ENCODE measurements at regions not wholly inside any gene's neighbourhood (a gene's known extent, or its start where the extent isn't known, plus 50 kb on each side); places are given as distances from the start of the nearest gene placed in this dataset.

GRCh38 chr20:7770578-7770977 lies 169.7 kb downstream of the HAO1 start:
- Histone ChIP-seq H3K4me1 (peaks cover 0 to 5% (median 0%) of the 10 kb centered on the region in 4 donors), H3K27me3 (no peaks in the 10 kb centered on the region), H3K4me3 (no peak overlapping the region), H3K27ac (no peak overlapping the region), H3K36me3 (no peaks in the 10 kb centered on the region), H3K9me3 (no peaks in the 10 kb centered on the region)
- no peak for TF ChIP-seq POLR2AphosphoS5 (IDR thresholded peaks at IDR 0.05)
- no peak for TF ChIP-seq POLR2A (IDR thresholded peaks at IDR 0.05)
- TF ChIP-seq EP300 (IDR thresholded peaks at IDR 0.05), result no peak
- TF ChIP-seq CTCF (IDR thresholded peaks at IDR 0.05), result no peak
- intact Hi-C loops (cut with DNase I), result no loop called here
- no peak for DNase-seq
- WGBS, 2 donors, result 38 to 39% methylated on average over 2 of the region's 2 CpGs

- intact Hi-C loops (cut with DNase I), result no loop called here
- H3K27me3 ChIP-seq, result no peaks in the 10 kb centered on the region
- DNase-seq, result no peak
- H3K9me3 ChIP-seq, result no peaks in the 10 kb centered on the region
- no peaks in the 10 kb centered on the region for H3K36me3 ChIP-seq
- TF ChIP-seq CTCF (IDR thresholded peaks at IDR 0.05), result no peak
- no peak for TF ChIP-seq POLR2A (IDR thresholded peaks at IDR 0.05)
- H3K27ac ChIP-seq, result no peak overlapping the region
- no peak overlapping the region for H3K4me3 ChIP-seq
- H3K4me1 ChIP-seq, result peaks cover 0 to 5% (median 0%) of the 10 kb centered on the region in 4 donors
- WGBS, 2 donors, result 75 to 84% methylated on average over 2 of the region's 2 CpGs
These were observed 167.9 kb downstream of the HAO1 start for GRCh38 chr20:7772371-7772770.

- WGBS, 2 donors, result 74 to 86% methylated on average over 2 of the region's 2 CpGs
- Histone ChIP-seq H3K27ac (no peak overlapping the region), H3K36me3 (no peaks in the 10 kb centered on the region), H3K4me3 (no peak overlapping the region), H3K4me1 (peaks cover 0 to 5% (median 0%) of the 10 kb centered on the region in 4 donors), H3K9me3 (no peaks in the 10 kb centered on the region), H3K27me3 (no peaks in the 10 kb centered on the region)
- intact Hi-C loops (cut with DNase I), result no loop called here
- no peak for TF ChIP-seq CTCF (IDR thresholded peaks at IDR 0.05)
- no peak for TF ChIP-seq POLR2A (IDR thresholded peaks at IDR 0.05)
- no peak for TF ChIP-seq POLR2AphosphoS5 (IDR thresholded peaks at IDR 0.05)
- no peak for TF ChIP-seq EP300 (IDR thresholded peaks at IDR 0.05)
- no peak for DNase-seq
These were observed 166.7 kb downstream of the HAO1 start for GRCh38 chr20:7773511-7773910.

- no peak overlapping the region for H3K27ac ChIP-seq
These were observed 165.2 kb downstream of the HAO1 start for GRCh38 chr20:7775072-7775471.

More at GRCh38 chr20:7775072-7775471, 165.2 kb downstream of the HAO1 start:
- 36 to 43% methylated on average over 2 of the region's 2 CpGs for WGBS, 2 donors
- Histone ChIP-seq H3K4me3 (no peak overlapping the region), H3K4me1 (peaks cover 0 to 5% (median 0%) of the 10 kb centered on the region in 4 donors), H3K9me3 (no peaks in the 10 kb centered on the region), H3K36me3 (no peaks in the 10 kb centered on the region), H3K27me3 (no peaks in the 10 kb centered on the region)
- no peak for TF ChIP-seq POLR2AphosphoS5 (IDR thresholded peaks at IDR 0.05)
- TF ChIP-seq EP300 (IDR thresholded peaks at IDR 0.05), result no peak
- TF ChIP-seq CTCF (IDR thresholded peaks at IDR 0.05), result no peak
- TF ChIP-seq POLR2A (IDR thresholded peaks at IDR 0.05), result no peak
- DNase-seq, result no peak
- intact Hi-C loops (cut with DNase I), result no loop called here

Measured in sigmoid colon (tissue), 6 donors.